NCI-H226 (cell line): ENCODE measurements at regions not wholly inside any gene's neighbourhood (a gene's known extent, or its start where the extent isn't known, plus 50 kb on each side); places are given as distances from the start of the nearest gene placed in this dataset.
"Not testable (repeated sequence)": the region's sequence is repeated elsewhere in the genome, so short reads cannot be mapped to it uniquely, and the experiment has no call there.

Source experiments
- DNase-seq: peaks from one replicate; pipeline ENCODE4 v3.0.0-alpha.2; 2015

DNA sequence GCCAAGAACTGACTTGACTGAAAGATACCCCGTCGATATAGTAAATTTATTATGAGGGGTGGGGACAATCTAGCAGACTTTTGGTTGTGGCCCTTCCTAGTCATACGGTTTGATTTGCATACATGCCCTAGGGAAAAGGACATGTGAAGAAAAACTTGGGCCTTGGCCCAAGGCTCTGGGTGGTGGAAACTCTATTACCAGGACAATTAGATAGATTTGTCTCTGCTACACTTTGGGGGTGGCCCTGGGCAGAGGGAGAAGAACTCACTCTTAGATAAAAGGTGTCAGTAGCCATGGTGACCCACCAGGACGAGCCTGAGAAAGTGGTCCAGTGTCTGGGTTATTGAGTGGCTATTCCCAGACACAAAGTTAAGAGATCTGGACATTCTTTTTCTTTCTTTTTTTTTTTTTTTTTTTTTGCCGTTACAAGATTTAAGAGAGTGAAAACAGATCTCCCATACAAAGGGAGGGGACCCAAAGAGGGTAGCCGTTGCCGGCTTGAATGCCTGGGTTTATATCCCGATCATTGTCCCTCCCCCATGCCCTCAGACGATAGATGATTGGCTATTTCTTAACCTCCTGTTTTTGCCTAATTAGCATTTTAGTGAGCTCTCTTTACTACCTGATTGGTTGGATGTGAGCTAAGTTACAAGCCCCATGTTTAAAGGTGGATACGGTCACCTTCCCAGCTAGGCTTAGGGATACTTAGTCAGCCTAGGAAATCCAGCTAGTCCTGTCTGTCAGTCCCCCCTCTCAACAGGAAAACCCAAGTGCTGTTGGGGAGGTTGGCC lies 96.4 kb upstream of the SMAD3 start:
- DNase-seq = no peak

DNA sequence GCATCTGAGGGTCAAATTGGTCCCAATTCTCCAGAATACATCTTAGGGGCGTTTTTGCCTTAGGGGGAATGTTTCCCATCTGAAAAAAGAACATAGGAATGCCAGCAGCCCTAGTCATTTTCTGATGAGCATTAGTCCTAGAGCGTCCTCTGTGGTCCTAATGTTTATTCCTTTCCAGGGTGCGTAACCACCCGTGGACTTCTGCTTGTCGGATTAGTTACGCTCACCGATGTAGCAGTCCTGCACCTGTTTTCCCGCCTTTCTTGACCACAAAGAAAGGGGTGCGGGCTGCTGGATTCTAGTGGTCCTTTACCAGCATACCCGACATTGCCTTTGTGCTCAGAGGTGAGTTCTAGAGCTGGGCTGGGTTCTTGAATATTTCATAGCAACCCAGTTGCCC lies 91.3 kb upstream of the SMAD3 start:
- not testable (repeated sequence) for DNase-seq

DNA sequence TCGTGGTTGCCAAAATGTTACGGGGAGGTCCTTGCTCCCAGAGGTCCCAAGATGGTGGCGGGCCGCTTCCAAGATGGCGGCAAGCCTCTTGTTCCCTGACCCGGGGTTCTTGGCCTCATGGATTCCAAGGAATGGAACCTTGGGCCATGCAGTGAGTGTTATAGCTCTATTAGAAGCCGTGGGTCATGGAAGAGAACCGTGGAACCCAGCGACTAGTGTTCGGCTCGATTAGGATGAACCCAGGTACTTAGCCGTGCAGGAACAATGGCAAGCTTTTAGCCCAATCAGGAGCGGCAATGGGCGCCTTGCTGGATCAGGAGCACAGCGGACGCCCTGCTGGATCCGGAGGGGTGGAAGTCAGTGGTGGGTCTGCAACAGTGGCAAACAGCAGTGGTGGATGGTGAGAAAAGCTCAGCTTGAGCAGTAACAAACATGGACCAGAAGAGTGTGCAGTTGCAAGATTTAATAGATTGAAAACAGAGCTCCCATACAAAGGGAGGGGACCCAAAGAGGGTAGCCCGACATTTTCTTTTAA lies 89.2 kb upstream of the SMAD3 start:
- DNase-seq = not testable (repeated sequence)

DNA sequence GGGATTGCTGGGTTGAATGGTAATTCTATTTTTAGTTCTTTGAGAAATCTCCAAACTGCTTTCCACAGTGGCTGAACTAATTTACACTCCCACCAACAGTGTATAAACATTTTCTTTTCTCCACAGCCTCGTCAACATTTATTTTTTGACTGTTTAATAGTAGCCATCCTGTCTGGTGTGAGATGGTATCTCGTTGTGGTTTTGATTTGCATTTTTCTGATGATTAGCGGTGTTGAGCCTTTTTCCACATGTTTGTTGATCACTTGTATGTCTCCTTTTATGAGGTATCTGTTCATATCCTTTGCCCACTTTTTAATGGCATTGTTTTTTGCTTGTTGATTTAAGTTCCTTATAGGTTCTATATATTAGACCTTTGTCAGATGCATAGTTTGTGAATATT lies 85.1 kb upstream of the SMAD3 start:
- not testable (repeated sequence) for DNase-seq

- no peak for DNase-seq
Measured at GRCh38 chr15:66981771-66982170, 83.6 kb upstream of the SMAD3 start.

DNA sequence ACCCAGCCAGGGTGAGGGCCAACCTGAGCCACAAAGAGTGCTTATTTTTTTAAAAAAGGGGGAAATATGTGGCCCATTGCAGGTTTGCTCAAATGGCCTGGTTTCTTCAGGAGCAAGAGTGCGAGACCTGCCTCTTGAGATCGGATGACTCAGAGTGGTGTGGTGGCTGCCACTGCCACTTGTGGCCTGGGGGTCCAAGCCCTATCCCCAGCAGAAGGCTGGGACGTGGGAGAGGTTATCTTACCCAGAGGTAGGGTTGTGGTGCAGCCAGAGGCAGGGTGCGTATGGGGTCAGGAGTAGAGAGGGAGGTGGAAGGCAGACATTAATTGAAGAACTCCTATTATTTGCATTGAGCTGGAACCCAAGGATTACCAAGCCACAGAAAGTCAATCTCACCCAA lies 83.2 kb upstream of the SMAD3 start:
- DNase-seq = no peak

GRCh38 chr15:66982816-66983215 lies 82.6 kb upstream of the SMAD3 start:
- no peak for DNase-seq

- DNase-seq = no peak
Measured at GRCh38 chr15:66985653-66986052, 79.7 kb upstream of the SMAD3 start.

DNA sequence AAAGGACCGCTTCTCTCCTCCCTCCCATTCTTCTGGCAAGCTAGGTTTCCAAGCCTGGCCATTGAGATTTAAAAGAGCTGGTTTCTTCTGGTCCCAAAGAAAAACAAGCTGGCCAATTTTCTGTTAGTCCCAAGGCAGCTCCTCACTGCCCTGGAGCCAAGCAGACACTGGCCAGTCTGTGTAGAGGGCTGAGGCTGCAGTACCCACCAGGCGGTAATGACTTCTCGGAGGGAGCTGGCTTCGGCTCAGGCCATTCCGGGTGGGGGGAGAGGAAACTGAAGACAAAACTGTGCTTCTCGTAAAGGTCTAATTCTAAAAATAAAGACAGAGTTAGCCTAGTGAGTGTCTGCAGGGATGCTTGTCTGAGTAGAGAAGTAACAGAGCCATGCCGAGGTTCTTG lies 78.5 kb upstream of the SMAD3 start:
- DNase-seq = no peak

DNA sequence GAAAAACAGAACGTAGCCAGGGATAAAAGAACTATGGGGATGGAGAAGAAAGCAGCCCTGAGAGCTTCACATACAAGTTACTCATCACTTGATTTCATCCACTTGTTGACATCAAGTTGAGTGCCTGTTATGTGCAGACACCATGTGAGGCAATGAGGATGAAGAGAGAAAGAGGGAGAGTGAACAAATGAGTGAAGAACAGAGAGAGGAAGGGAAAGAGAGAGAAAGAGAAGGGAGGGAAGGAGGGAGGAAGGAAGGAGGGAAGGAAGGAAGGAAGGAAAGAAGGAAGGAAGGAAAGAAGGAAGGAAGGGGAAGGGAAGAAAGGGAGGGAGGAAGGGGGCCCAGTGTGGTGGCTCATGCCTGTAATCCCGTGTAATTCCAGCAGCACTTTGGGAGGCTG lies 72.3 kb upstream of the SMAD3 start:
- DNase-seq = no peak

- no peak for DNase-seq
Measured at GRCh38 chr15:66993874-66994696, 71.3 kb upstream of the SMAD3 start.

DNA sequence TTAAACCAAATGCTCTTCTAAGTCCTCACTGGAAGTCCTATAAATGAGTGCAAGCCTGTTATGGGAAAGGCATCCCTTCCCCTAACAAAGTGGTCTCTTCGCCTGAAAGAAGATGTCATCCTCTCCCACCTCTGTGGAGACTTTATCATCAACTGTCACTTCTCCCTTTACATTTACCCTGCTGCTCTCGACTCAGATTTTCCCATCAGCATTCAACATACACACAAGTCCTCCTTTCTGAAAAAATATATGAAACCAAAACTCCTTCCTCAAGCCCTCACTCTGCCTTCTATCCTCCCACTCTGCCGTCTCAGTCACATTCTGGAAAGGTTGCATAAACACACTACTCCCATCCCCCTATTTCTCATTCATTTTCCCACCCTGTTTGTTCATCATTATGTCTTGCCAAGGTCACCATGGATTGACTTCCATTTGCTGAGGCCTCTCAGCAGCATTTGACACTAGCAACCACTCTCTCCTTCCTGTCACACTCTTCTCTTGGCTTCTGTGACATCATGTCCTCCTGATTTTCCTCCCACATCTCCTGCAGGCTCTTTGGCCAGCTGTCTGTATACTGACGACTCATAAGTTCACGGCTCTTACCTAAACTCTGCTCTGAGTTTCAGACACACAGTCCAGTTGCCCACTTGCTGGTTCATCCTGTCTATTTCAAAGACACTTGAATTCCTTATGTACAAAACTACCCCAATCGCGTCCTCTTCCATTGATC lies 70.3 kb upstream of the SMAD3 start:
- DNase-seq = peak; percentile 75

- no peak for DNase-seq
Measured at GRCh38 chr15:66996094-66996493, 69.3 kb upstream of the SMAD3 start.

DNA sequence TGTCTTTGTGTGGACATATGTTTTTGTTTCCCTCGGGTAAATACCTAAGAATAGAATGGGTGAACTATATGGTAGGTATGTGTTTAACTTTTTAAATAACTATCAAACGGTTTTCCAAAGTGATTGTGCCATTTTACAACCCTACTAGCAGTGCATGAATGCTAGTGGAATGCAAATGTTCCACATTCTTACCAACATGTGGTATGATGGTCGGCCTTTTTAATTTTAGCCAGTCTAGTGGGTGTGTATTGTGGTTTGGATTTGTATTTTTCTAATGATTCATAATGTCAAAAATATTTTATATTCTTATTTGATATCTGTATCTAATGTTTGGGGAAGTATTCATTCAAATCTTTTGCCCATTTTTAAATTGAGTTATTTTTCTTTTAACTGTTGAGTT lies 68.2 kb upstream of the SMAD3 start:
- DNase-seq = peak; percentile 80

GRCh38 chr15:66998234-66998633 lies 67.2 kb upstream of the SMAD3 start:
- not testable (repeated sequence) for DNase-seq

- no peak for DNase-seq
Measured at GRCh38 chr15:66999046-66999968, 66.1 kb upstream of the SMAD3 start.

GRCh38 chr15:67000896-67001295 lies 64.5 kb upstream of the SMAD3 start:
- no peak for DNase-seq

- DNase-seq = no peak
Measured at GRCh38 chr15:67002368-67002767, 63.0 kb upstream of the SMAD3 start.

DNA sequence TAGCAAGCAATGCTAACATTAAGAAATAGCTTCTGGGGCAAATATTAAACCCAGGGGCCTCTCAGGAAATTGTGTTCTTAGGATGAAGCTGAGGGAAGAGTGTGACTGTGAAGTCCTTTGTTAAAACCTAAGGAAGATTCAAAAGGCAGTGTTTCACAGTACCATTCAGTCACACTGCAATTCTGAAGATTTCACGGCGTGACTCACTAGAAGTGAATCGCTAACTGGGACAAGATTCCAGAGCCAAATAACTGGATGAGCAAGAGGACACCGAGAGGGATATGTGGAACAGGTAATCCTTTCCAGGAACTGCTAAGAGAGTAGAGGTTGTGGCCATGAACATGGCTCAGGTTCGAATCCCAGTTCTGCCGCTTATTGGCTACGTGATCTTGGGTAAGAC lies 61.8 kb upstream of the SMAD3 start:
- DNase-seq = no peak

- no peak for DNase-seq
Measured at GRCh38 chr15:67004142-67004541, 61.3 kb upstream of the SMAD3 start.

GRCh38 chr15:67005294-67005996 lies 60.0 kb upstream of the SMAD3 start:
- no peak for DNase-seq
